ENCODE measurements at regions not wholly inside any gene's neighbourhood (a gene's known extent, or its start where the extent isn't known, plus 50 kb on each side); places are given as distances from the start of the nearest gene placed in this dataset.

DNA sequence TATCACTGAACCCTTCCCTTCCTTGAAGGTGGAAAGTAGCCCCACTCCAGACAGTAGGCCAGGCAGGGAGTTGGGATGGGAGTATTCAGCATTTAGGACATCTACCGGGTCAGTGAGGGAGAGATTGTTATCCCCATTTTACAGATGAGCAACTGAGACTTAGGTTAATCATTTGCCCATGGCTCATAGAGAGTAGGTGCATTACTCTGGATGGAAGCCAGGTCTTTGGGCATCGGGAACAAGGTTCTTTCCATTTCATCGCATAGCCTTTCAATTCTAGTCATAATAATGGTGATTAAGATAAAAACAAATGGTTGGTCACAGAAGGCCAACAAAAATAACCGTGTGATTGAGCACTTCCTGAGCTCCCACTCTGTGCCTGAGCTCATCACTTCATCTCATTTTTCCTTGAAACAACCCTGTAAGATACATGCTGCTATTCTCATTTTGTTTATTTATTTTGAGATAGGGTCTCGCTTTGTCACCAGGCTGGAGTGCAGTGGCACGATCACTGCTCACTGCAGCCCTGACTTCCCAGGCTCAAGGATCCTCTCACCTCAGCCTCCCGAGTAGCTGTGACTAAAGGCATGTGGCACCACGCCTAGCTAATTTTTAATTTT lies 64.8 kb downstream of the NAV1 start:
- H3K27ac ChIP-seq (ENCODE audit: low read depth) = no peak overlapping the region
- DNase-seq (ENCODE audit: extremely low spot score) = no peak
- H3K36me3 ChIP-seq (ENCODE audit: insufficient read depth) = no peaks in the 10 kb centered on the region
- WGBS = 88% methylated on average over 8 of the region's 8 CpGs
- no peak overlapping the region for H3K4me3 ChIP-seq (ENCODE audit: low read depth, low read length)
- no peaks in the 10 kb centered on the region for H3K4me1 ChIP-seq (ENCODE audit: insufficient read depth)

DNA sequence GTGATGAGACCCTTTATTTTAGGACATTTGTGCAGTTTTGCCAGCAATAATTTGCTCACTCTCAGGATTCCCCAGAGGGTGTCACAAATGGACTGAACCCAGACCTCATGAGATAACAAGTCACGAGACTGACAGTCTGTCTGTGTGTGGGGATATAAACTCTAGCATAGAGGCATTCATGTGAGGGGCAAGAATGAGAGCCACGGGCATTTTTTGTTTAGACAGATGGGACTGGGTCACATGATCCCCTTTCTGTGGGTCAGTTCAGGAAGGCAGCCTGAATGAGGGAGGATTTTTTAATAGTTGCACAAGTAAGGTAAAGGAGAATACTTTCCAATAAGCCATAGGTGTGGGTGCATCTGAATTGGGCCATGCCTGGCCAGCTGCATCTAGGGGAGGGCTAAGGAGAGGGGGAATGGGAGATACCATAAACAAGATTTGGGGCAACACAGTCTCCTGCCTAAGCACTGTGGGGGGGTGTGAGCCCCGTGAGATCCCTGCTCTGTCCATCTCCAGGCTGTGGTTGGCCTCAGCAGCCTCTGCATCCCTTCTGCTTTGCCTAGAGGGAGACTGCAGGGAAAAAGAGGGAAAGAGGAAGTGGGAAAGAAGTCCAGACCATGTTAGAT lies 66.6 kb downstream of the NAV1 start:
- no peak overlapping the region for H3K27ac ChIP-seq (ENCODE audit: low read depth)
- no peak for DNase-seq (ENCODE audit: extremely low spot score)
- 52% methylated on average over 3 of the region's 3 CpGs for WGBS
- no peak overlapping the region for H3K4me3 ChIP-seq (ENCODE audit: low read depth, low read length)
- no peaks in the 10 kb centered on the region for H3K4me1 ChIP-seq (ENCODE audit: insufficient read depth)
- no peaks in the 10 kb centered on the region for H3K36me3 ChIP-seq (ENCODE audit: insufficient read depth)

DNA sequence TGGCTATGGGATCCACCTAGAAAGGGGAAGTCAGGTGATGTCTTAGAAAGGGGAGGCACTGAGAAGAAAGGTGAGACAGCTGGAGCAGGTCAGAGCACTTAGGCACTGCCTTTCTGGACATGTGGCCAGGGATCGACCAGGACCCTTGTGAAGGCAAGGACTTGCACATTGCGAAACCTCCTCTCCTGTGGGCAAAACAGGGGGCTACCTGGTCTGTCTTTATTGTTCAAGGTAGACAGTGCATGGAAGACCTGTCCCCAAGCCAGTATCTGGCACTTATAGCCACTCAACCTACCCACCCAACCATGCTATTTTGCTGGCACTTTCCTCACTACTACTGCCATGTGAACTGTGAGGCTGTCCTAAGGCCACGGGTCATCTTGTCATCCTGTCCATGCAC lies 67.2 kb downstream of the NAV1 start:
- WGBS = 94% methylated on average over 3 of the region's 3 CpGs
- DNase-seq (ENCODE audit: extremely low spot score) = no peak
- Histone ChIP-seq H3K36me3 (ENCODE audit: insufficient read depth) (no peaks in the 10 kb centered on the region), H3K4me3 (ENCODE audit: low read depth, low read length) (no peak overlapping the region), H3K27ac (ENCODE audit: low read depth) (no peak overlapping the region), H3K4me1 (ENCODE audit: insufficient read depth) (no peaks in the 10 kb centered on the region)

DNA sequence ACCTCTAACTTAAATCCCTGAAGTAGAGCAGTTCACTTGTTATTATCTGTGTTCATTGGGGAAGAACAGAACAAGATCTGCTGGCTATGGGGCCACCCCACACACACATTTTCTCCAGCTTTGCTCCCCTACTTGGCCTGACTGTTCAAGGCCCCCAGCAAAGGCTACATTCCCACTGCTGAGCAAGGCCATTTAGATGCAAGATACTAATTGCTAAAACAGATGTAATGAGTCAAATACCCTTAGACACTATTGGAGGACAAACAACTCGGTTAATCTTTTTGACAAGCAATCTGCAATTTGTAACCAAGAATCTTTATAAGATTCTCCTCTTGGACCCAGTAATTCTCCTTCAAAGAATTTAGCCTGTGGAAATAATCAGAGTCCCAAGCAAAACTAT lies 67.7 kb downstream of the NAV1 start:
- Histone ChIP-seq H3K4me3 (ENCODE audit: low read depth, low read length) (no peak overlapping the region), H3K4me1 (ENCODE audit: insufficient read depth) (no peaks in the 10 kb centered on the region), H3K27ac (ENCODE audit: low read depth) (no peak overlapping the region), H3K36me3 (ENCODE audit: insufficient read depth) (no peaks in the 10 kb centered on the region)
- WGBS = 73% methylated on average over 1 of the region's 1 CpG
- no peak for DNase-seq (ENCODE audit: extremely low spot score)

DNA sequence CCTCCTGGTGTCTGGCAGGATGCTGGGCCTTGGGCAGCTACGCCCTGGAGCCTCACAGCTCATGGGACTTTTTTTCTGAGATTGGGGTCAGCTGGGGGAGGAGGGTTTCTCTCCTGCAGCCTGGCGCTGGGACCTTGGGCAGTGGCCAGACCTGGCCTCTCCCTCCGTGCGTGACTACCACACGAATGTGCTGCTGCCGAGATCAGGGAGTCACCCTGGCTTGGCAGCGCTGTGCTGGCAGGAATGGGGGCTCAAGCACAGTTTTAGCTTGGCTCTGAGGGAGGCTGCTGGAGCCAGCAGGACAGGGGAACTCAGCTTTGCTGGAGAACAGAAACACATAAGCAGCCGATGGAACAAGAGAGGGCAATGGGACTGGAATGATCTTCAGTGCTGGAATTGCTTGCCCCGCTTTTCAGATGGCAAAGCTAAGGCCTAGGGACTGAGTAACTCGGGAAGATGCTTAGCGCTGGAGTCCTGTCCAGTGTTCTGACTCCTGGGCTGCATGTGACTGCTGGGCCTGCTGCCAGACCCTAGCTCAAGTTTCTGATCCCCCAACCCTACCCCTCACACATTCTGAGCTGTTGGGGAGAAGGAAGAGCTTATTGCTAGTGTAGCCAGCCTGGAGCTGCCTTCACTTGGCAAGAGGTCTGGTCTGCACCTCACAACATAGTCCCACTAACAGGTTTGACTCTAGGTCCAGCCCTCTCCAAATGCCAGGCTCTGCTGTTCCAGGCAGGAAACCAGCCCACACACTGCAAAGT lies 69.9 kb downstream of the NAV1 start:
- 56% methylated on average over 11 of the region's 11 CpGs for WGBS
- no peak for DNase-seq (ENCODE audit: extremely low spot score)
- Histone ChIP-seq H3K27ac (ENCODE audit: low read depth) (no peak overlapping the region), H3K36me3 (ENCODE audit: insufficient read depth) (no peaks in the 10 kb centered on the region), H3K4me3 (ENCODE audit: low read depth, low read length) (no peak overlapping the region), H3K4me1 (ENCODE audit: insufficient read depth) (no peaks in the 10 kb centered on the region)

DNA sequence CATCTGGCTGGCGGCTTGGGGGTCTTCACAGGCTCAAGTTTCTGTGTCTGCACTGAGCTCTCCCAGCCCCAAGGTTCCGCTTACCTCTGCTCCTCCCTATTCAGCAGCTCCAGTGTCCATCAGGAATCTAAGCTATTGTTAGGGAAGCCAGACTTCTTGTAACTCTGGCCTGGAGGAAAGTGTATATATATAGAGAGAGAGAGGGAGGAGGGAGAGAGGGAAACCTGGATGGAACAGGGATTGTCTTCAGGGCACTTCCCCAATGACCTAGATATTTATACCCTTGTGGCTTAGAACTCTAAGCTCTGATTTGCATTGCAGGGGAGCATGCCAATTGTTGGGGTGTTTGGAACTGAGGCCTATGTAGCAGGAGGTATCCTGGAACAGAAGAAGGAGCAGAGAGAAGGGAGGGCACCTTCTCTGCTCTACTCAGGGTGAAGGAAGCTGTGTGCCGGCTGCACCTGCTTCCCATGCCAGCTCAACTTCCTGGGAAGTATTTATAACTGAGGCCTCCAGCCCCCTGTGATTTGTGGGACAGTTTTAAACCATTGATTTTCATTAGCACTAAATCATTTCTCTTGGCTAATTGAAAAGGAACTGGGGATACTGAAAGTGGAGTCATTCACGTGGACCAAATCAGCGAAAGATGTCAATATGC lies 70.9 kb downstream of the NAV1 start:
- DNase-seq (ENCODE audit: extremely low spot score) = no peak
- no peak overlapping the region for H3K4me3 ChIP-seq (ENCODE audit: low read depth, low read length)
- H3K36me3 ChIP-seq (ENCODE audit: insufficient read depth) = no peaks in the 10 kb centered on the region
- WGBS = 91% methylated on average over 5 of the region's 5 CpGs
- H3K27ac ChIP-seq (ENCODE audit: low read depth) = no peak overlapping the region
- no peaks in the 10 kb centered on the region for H3K4me1 ChIP-seq (ENCODE audit: insufficient read depth)

DNA sequence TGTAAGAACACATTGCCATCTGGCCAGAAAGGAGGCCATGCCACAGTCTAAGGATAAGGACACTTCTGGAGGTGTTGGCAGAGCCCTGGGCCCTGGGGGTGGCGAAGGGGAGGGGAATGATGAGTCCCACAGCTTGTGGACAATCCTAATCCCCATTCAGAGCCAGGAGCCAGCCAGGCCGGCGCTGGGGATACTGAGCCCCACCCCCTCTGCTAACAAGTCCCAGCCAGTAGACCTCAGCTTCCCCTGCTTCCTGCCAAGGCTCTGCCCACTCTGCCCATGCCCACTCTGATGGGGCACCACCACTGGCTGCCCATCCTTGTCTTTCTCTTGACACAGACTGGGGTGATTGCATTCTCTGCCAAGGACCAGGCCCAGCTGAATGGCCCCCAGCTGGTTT lies 71.9 kb downstream of the NAV1 start:
- Histone ChIP-seq H3K27ac (ENCODE audit: low read depth) (no peak overlapping the region), H3K4me1 (ENCODE audit: insufficient read depth) (no peaks in the 10 kb centered on the region), H3K4me3 (ENCODE audit: low read depth, low read length) (no peak overlapping the region), H3K36me3 (ENCODE audit: insufficient read depth) (no peaks in the 10 kb centered on the region)
- WGBS = 50% methylated on average over 3 of the region's 3 CpGs
- no peak for DNase-seq (ENCODE audit: extremely low spot score)

DNA sequence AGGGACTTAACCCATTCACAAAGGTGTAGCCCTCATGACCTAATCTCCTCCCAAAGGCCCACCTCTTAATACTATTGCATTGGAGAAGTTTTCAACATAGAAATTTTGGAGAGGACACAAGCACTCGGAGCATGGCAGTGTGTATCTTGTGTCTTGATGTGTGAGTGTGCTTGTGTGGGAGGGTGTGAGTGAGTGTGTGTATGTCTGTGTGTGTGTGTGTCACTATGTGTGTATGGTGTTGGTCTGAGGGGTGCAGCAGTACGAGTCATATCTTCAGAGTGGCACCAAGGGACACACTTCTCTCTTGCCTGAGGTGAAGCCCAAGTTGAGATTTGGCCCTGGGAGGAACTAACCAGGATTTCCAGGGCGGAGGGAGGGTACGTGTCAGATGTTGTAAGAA lies 73.7 kb downstream of the NAV1 start:
- H3K4me1 ChIP-seq (ENCODE audit: insufficient read depth) = no peaks in the 10 kb centered on the region
- 92% methylated on average over 4 of the region's 4 CpGs for WGBS
- H3K36me3 ChIP-seq (ENCODE audit: insufficient read depth) = no peaks in the 10 kb centered on the region
- H3K4me3 ChIP-seq (ENCODE audit: low read depth, low read length) = no peak overlapping the region
- DNase-seq (ENCODE audit: extremely low spot score) = no peak
- H3K27ac ChIP-seq (ENCODE audit: low read depth) = no peak overlapping the region

DNA sequence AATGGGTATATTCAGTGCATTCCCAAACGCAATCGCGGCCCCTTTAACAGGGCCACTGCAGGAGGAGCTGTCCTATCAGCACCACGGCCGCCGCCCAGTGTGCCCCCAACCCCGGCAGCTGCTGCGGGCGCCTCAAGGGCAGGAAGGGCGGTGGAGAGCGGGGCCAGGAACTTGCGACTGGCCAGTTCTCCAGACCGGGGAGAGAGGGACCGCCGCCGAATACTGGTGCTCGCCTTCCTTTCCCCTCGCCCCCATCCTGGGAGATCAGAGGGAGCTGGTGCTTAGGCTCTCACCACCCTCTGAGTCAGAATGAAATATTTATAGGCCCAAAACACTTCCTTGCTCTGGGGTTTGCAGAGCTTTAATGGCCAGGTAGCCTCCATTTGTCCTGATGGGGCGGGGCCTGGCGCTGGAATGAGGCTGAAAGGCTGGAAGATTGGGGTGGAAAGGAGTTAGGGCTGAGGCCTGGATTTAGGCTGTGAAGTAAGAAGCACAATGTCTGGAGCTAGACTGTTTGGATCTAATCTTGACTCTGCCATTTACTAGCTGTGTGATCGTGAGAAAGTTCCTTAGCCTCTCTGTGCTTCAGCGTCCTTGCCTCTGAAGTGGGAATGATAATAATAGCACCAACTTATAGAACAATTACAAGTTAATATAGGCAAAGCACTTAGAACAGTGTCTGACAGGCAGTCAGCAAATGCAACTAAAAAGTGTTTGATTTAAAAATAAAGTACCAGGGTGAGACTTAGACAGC lies 75.5 kb downstream of the NAV1 start:
- WGBS = 20% methylated on average over 22 of the region's 22 CpGs

DNA sequence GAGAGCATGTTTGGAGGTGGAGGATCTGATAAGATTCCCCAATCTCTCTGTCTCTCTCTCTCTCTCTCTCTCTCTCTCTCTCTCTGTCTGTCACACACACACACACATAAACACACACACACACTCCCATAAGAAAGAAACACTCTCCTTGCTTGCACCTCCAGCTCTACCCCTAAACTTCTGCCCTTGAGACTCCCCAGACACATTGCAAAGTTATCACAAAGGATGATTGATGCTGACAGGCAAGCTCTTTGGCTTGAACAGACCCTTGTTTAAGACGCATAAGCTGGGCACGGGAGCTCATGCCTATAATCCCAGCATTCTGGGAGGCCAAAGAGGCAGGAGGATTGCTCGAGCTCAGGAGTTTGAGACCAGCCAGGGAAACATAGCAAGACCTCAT lies 78.2 kb downstream of the NAV1 start:
- Histone ChIP-seq H3K36me3 (ENCODE audit: insufficient read depth) (no peaks in the 10 kb centered on the region), H3K27ac (ENCODE audit: low read depth) (no peak overlapping the region), H3K4me1 (ENCODE audit: insufficient read depth) (peaks cover 1% of the 10 kb centered on the region), H3K4me3 (ENCODE audit: low read depth, low read length) (no peak overlapping the region)
- WGBS = 70% methylated on average over 3 of the region's 3 CpGs
- DNase-seq (ENCODE audit: extremely low spot score) = no peak

More for the DNA sequence above, 75.5 kb downstream of the NAV1 start:
- no peaks in the 10 kb centered on the region for H3K36me3 ChIP-seq (ENCODE audit: insufficient read depth)
- no peak overlapping the region for H3K27ac ChIP-seq (ENCODE audit: low read depth)
- no peak overlapping the region for H3K4me3 ChIP-seq (ENCODE audit: low read depth, low read length)
- no peak for DNase-seq (ENCODE audit: extremely low spot score)
- H3K4me1 ChIP-seq (ENCODE audit: insufficient read depth) = no peaks in the 10 kb centered on the region

DNA sequence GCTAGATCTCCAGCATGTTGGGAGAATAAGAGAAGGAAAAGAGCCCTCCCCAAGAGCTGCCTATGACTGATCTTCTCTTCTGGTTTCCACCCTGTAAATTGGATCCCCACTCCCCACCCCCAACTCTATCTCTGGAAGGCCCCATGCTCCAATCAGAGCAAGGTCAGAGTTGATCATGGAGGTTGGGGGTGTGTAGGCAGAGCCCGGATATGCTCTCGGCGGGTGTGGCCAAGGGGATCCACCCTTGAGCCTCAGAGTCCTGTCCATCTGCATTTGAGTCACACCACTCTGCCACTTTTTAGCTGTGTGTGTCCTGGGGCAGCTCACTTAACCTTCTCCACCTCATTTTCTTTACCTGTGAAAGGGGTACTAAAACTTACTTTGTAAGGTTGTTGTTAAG lies 79.5 kb downstream of the NAV1 start:
- peaks cover 1% of the 10 kb centered on the region for H3K4me1 ChIP-seq (ENCODE audit: insufficient read depth)
- H3K36me3 ChIP-seq (ENCODE audit: insufficient read depth) = no peaks in the 10 kb centered on the region
- DNase-seq (ENCODE audit: extremely low spot score) = no peak
- no peak overlapping the region for H3K4me3 ChIP-seq (ENCODE audit: low read depth, low read length)
- WGBS = 86% methylated on average over 3 of the region's 3 CpGs
- H3K27ac ChIP-seq (ENCODE audit: low read depth) = no peak overlapping the region

DNA sequence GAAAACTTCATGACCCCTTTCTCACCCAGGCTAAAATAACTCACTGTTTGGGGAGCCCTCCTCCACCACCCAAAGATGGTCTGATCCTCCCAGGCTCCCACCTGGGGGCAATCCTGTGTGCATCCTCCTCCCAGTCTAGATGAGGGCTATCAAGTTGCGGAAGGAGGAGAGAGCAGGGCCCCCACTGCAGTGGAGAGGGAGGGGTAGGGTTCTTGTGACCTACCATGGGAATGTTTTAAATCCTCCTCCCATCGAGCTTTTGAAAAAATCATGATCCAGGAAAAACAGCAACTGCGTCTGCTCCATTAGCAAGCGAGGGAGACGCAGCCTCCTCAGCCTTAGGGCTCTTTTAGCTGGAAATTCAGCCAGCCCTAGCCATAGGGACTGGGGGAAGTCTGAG lies 80.0 kb downstream of the NAV1 start:
- no peak overlapping the region for H3K4me3 ChIP-seq (ENCODE audit: low read depth, low read length)
- H3K27ac ChIP-seq (ENCODE audit: low read depth) = no peak overlapping the region
- no peak for DNase-seq (ENCODE audit: extremely low spot score)
- no peaks in the 10 kb centered on the region for H3K36me3 ChIP-seq (ENCODE audit: insufficient read depth)
- peaks cover 1% of the 10 kb centered on the region for H3K4me1 ChIP-seq (ENCODE audit: insufficient read depth)
- WGBS = 71% methylated on average over 5 of the region's 5 CpGs

DNA sequence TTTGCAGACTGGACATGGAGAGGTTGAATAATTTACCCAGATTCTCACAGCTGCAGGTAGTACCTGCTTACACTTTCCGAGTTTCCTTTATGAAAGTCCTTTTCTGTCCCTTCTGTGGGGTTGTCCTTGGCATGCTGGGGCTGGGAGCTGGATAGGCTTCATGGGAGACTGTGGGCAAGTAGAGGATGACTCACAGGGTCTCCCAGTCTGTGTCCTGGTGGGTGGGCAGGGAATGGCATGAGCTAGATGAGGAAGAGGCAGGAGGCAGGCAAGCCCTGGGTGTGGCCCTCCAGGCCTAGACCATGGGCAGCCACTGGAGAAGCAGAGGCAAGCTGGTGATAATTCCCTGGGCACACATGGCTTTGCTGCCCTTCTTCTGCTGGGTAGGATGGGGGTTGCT lies 80.6 kb downstream of the NAV1 start:
- Histone ChIP-seq H3K27ac (ENCODE audit: low read depth) (no peak overlapping the region), H3K4me1 (ENCODE audit: insufficient read depth) (peaks cover 1% of the 10 kb centered on the region), H3K4me3 (ENCODE audit: low read depth, low read length) (no peak overlapping the region), H3K36me3 (ENCODE audit: insufficient read depth) (no peaks in the 10 kb centered on the region)
- no peak for DNase-seq (ENCODE audit: extremely low spot score)
- 96% methylated on average over 1 of the region's 1 CpG for WGBS

Data from urinary bladder (tissue), 3 donors.